ENCODE measurements at regions not wholly inside any gene's neighbourhood (a gene's known extent, or its start where the extent isn't known, plus 50 kb on each side); places are given as distances from the start of the nearest gene placed in this dataset.
"Not testable (repeated sequence)": the region's sequence is repeated elsewhere in the genome, so short reads cannot be mapped to it uniquely, and the experiment has no call there.

DNA sequence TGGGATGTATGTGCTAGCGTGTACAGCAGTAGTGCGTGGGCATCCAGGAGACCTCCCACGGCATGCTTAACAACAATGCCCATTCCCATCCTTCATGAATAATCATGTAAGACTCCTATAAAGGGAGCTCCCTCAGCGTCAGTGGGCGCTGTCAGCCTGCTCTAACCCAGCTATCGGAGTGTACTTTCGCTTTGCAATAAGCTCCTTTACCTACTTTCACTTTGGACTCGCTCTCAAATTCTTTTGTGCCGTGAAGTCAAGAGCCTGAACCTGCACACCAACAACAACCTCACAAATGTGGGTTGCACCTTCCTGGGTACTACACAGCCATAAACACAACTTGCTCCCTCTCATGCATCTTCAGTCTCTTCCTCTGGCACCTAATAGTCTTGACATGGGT lies 114.8 kb upstream of the PAXBP1 start:
- no peak for DNase-seq

DNA sequence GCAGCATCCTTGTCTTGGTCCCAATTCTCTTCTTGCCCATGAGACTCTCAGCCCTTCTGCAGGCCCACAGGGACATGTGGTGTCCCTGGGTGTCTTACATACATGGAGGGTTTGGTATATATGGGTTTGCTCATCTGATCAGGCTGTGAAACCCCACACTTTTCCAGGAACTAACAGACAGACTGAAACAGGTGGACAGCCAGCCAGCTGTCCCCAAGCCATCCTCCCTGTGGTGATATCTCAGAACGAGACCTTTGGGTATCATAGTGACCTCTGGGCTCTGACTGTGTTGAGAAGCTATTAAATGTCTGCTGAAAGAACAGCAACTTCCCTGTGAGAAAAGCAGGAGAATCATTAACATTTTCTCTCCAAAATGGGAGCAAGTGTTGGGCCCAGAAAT lies 115.5 kb upstream of the PAXBP1 start:
- DNase-seq = no peak

DNA sequence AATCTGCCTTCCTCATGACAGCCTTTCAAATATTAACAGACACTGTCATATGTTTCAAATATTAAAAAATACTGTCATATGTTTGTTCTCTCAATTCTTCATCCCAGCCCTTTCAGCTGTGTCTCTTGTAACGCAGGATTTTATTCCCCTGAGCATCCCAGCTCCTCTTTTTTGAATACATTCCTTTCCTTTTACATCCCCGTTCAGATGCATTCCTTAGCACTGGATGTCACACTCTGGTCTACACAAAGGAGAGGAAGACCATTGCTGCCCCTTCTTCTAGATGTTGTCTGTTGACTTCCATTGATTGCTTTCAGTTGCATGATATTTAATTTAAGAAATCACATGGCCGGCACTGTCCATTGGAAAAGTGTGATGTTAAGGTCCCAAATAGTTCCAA lies 117.4 kb upstream of the PAXBP1 start:
- no peak for DNase-seq

DNA sequence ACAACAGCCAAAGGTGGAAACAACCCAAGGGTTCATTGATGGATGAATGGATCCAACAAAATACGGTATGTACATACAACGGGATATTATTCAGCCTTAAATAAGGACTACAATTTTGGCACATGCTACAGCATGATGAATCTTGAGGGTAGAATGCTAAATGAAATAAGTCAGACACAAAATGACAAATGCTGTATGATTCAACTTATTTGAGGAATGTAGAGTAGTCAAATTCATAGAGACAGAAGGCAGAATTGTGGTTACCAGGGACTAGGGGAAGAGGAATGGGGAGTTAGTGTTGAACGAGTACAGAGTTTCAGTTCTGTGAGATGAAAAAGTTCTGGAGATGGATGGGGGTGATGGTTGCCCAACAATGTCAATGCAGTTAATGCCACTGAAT lies 118.0 kb upstream of the PAXBP1 start:
- no peak for DNase-seq

DNA sequence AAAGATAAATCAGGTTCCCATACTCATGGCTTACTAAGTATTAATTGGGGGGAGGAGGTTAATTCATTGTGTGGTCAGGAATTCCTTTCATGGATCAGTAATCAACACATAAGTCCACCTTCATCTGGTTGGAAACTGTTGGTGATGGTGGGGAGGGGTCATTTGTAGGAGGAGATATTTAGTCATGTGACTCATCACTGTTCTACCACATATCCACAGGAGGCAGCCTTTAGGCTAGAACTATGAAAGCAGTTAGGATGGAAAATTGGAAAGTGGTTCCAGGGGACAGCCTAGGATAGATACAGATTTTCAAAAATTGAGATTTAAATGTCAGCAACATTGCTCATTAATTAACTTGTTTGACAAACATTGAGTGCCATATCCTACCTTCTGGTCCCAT lies 122.8 kb upstream of the PAXBP1 start:
- no peak for DNase-seq

DNA sequence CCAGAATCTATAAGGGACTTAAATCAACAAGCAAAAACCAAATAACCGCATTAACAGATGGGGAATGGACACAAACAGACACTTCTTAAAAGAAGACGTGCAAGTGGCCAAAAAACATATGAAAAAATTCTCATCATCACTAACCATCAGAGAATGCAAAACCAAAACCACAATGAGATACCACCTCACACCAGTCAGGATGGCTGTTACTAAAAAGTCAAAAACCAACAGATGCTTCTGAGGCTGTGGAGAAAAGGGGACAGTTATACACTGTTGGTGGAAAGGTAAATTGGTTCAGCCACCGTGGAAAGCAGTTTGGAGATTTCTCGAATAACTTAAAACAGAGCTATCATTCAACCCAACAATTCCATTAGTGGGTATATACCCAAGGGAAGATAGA lies 124.9 kb upstream of the OLIG2 start:
- DNase-seq = no peak

DNA sequence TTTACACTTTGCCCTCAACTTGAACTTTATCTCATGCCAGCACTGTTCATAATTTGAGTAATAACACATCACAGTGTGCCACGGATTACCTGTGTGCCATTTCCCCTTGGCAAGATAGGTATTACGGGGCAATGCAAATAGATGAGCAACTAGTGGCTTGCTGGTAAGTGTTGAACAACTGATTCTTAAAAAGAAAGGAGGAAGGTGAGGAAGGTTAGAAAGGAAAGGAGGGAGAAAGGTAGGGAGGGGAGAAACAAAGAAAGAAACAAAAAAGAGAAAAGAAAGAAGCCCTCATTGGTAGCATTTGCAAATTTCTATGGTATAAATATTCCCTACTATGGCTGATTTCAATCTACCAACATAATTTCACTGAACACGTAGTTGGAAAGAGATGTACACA lies 118.2 kb upstream of the OLIG2 start:
- DNase-seq = no peak

DNA sequence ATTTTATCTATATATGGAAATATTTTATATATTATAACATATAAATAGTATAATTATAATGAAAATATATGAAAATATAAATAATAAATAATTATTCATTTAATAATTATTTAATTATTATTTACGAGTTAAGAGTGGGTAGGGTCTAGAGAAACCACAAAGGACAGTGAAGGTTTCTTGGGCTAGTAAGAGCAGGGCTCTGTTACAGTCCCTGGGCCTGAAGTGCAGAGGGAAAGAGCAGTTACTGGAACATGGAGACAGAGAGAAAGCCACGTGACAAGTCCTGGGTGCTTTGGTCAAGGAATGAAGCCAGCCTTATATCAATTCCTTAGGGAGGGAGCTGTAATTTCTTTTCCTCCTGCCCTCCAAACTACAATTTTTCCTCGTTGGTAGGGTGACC lies 117.2 kb upstream of the OLIG2 start:
- DNase-seq = no peak

DNA sequence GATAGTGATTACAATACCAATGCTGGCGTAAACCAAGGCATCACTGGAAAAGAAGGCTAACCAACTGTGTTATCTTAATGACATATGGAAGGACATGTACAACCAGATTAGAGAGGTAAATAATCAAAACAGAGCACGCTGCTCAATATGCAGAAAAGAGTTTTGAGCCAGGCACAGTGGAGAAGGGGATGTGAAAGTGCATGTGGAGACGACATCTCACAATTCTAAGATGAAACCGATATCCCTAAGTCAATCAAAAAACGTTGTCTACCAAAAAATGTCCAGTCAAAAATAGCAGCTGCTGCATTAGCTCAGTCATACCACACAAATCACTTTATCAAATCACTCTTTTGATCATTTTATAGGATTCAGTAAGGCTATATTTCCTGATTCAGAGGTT lies 116.3 kb upstream of the OLIG2 start:
- DNase-seq = no peak

DNA sequence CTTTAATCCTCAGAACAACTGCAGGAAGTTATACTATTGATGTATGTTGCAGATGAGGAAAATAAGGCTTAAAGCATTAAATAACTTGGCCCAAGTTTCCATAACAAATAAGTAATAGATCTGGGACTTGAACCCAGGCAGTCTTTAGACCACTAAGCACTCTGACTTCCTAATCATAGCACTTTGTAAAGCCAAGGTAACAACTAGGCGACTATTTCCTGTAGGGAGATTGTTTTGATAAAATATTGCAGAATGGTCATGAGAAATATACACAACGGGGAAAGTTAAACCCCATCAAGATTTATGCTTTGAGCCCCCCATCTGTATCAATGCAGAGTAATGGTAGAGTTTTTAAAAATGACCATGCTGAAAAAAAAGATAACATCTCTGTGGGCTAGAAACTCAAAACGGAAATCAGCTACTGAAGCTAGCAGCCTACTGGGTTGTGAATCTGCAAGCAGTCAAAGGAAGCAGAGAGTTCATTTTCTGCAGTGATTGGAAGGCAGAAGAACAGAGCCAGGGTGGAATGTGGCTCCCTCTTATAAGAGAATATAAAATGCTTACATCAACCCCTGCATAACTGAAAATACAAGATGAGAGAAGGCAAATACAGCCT lies 111.2 kb upstream of the OLIG2 start:
- DNase-seq = no peak

DNA sequence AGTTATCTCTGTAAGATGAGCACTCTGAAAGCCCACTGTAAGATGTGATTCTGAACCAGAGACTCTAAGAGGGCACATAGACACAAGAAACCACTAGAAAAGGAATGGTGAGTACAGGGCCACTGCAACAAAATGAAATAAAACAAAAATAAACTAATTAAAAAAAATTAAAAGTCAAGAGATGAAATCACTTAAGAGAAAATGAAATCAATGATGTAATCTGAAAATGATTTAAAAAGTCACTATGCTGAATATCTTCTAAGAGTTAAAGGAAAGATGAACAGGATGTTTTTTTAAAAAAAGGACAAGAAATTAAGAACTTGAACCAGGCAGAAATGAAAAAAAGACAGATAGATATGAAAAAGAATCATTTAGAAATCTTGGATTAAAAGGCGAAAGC lies 110.6 kb upstream of the OLIG2 start:
- no peak for DNase-seq

DNA sequence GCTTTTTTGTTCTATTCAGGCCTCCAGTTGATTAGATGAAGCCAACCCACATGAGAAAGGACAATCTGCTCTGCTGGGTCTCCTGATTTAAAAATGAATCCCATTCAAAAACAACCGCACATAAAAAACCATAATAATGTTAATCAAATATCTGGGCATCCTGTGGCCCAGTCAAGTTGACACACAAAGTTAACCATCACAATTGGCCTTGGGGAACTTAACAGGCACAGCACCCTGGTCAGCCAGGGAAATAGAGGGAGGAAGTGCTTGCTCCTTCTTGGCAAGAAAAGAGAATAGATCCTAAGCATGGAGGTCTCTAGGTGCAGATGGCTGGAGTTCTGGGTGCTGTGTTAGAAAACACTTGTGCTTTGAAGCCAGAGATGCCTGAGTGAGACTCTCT lies 109.6 kb upstream of the OLIG2 start:
- no peak for DNase-seq

DNA sequence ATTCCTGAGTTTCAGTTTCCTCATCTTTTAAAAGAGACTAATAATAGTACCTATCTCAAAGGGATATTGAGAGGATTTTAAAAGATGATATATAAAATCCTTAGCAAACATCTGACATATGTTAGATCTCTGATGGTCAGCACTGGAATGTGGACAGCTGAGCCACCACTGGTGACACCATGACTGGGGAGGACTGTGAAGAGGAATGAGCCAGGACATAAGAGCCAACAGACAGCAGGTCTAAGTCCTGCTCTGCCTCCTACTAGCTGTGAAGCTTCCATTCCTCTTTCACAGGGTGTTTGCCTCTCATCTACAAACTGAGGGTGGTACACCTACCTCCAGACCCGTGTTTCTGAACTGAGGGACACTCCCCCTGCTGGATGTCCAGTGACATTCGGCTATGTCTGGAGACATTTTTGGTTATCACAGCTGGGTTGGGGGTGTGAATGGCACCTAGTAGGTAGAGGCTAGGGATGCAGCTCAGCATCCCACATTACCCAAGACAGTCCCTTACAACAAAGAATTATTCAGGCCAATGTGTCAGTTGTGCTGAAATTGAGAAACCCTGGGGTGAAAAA lies 109.1 kb upstream of the OLIG2 start:
- peak; percentile 10 for DNase-seq

DNA sequence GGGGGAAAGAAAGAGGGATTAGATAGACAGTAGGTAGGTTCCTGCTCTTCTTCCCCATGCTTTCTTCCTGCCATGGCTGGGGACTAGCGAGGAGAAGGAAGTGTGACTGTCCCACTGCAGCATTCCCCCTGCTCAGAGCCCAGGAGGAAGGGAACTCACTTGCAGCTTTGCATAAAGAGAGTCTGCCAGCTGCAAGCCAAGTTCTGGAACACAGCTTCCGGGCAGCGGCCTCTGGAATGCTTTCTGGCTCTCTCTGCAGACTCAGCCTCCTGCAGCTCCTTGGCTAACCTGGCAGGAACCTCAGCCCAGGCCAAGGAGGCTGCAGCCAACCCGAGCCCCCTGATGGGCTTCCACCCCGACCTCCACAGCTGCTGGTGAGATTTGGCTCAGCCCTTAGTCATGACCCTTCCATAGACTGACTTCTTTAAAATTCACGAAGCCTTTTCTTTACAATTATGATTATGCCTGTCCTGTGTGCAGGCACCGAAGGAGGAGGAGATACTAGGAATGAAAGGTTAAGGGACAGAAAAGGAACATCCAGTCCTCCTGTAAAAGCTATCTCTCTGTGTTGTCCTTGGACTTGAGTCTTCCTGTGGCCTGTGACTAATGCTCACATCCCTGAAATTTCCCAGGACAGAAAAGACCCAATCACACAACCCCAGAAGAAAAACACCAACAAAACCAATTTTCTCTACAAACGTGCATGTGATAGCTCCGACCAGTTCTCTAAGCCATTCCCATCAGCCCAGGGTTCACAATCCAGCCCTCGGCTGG lies 108.2 kb upstream of the OLIG2 start:
- DNase-seq = no peak

DNA sequence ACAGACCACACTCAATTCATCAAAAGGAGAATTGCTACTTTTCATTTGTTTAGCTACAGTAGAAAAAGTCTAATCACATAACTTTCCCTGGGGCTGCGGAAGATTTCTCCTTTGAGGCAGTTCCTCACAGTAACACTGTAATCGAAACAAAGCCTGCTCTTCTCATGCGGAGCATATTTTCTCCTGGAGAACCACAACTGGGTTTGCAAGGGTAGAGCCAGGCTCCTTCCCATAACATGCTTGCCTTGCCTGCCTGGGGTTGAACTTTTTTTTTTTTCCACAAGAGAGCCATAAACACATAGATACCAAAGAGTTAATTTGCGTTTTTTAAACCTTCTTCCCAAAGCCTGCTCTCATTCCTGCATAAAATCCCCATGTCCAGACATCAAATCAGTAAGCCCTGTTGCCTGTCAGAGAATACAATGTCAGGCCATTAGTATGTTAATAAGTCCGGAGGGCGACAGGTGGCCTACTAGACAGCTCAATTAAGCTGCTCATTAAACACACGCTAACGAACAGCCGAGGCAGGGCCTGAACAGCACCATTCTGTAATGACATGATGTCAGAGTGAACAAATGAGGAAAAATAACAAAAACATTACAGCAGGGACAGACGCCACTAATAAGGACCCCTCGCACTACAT lies 107.1 kb upstream of the OLIG2 start:
- no peak for DNase-seq

DNA sequence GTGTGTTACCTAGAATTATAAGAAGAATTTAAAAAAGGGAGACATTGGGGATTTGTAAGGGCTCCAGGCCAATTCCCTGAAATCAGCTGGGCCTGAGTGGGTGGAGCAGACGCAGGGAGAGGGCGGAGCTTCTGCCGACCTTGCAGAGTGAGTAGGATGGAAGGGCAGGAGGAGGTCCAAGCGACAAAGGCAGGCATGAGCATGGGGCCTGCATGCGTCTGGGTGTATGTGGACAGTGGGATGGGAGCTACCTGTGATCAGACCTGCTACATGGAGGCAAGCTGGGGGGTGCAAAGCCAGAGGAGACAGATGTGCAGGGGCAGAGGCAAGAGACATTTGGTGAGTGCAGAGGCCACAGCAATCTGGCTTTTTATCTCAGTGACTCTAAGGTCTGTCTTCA lies 105.3 kb upstream of the OLIG2 start:
- DNase-seq = no peak

DNA sequence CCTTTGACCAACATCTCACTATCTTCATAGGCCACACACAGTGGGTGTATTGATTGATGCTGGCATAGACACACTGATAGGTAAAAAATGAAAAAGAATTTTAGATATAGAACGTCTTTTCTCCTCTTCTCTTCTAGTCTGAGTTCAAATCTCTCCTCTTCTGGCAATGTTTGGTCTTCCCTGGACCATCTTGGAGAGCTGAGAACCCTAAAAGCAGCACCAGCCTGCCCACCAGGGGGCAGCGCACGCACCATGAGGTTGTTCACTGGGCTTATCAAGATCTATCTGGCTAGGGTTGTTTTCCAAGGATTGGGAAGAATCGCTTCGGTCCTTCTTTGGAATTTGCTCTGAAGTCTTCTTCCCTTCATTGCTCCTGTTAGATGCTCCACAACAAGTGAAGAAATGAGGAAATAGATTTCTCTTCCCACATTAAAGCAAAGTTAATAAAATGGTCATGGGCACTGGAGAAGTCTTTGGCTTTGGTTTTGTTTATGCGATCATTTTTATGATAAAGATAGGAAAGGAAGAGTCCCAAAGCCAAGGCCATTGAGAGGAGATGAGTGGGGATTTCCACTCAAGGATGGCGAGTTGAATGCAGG lies 104.0 kb upstream of the OLIG2 start:
- DNase-seq = peak; percentile 38

DNA sequence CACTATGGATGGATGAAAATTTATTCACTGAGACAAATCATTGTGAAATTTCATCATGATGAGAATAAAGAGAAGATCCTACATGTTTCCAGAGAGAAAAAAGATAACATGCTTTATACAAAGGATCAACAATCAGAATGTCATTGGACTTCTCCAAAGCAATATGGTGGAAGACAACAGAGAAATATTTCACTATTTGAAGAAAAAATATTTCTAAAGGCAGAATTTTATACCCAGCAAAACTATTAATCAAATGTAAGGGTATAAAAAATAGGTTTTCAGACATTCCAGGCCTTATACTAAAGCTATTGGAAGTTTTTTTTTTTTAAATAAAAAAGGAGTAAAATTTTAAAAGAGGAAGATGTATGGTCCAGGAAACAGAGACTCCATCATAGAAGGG lies 100.6 kb upstream of the OLIG2 start:
- no peak for DNase-seq

DNA sequence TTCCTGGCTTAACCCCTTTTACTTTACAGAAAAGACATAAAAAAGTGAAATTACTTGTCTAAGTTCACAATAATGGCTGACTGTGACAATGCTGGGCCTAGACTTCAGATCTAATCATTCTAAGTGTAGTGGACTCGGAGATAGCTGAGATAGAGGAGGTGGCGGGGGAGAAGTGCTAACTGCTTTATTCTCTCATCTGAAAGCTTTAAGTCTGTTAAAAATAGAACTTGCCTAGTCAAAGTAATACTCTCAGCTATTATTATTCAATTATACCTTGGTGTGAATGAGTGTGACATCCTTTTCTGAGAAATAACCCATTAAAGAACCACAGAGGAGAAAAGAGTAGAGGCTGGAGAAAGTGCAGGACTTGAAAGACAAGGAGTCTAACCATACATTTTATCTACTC lies 96.1 kb upstream of the OLIG2 start:
- no peak for DNase-seq

DNA sequence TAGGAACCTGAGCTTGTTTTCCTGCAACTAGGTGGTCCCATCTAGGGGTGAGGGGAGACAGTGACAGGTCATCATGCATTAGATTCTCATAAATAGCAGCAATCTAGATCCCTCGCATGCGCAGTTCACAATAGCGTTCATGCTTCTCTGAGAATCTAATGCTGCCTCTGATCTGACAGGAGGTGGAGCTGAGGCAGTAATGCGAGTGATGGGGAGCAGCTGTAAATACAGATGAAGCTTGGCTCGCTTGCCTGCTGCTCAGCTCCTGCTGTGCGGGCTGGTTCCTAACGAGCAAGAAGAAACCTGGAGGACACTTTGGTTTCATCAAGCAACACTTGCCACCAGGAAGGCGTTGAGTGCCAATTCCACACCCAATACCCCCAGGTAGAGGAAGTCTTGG lies 95.1 kb upstream of the OLIG2 start:
- DNase-seq = no peak

DNA sequence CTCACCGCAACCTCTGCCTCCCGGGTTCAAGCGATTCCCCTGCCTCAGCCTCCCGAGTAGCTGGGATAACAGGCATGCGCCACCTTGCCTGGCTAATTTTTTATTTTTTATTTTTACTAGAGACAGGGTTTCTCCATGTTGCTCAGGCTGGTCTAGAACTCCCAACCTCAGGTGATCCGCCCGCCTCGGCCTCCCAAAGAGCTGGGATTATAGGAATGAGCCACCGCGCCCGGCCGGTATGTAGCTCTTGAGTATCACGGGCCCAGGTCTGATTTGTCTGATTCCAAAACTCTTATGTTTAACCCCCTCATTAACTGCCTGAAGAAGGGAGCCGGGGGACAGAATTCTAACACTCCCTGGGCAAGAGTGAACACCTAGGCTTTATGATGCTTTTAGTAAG lies 91.7 kb upstream of the OLIG2 start:
- DNase-seq = not testable (repeated sequence)

DNA sequence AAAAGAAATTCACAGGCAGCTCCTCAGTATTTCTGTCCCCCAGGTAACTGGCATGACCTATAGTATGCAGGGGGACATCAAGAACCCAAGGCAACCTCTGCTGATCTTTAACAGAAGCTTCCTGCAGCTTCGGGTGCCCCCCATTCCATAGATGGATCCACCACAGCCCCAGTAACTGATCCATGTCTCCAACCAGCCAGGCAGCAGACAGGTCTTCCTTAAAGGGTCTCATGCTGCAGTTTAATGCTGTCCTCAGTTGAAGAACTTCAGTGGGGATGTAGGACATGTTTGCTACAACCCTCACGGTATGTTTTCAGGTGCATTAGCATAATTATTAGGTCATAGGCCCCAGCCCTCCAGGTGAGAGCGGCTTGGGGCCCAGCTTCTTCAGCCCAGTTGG lies 90.9 kb upstream of the OLIG2 start:
- no peak for DNase-seq

DNA sequence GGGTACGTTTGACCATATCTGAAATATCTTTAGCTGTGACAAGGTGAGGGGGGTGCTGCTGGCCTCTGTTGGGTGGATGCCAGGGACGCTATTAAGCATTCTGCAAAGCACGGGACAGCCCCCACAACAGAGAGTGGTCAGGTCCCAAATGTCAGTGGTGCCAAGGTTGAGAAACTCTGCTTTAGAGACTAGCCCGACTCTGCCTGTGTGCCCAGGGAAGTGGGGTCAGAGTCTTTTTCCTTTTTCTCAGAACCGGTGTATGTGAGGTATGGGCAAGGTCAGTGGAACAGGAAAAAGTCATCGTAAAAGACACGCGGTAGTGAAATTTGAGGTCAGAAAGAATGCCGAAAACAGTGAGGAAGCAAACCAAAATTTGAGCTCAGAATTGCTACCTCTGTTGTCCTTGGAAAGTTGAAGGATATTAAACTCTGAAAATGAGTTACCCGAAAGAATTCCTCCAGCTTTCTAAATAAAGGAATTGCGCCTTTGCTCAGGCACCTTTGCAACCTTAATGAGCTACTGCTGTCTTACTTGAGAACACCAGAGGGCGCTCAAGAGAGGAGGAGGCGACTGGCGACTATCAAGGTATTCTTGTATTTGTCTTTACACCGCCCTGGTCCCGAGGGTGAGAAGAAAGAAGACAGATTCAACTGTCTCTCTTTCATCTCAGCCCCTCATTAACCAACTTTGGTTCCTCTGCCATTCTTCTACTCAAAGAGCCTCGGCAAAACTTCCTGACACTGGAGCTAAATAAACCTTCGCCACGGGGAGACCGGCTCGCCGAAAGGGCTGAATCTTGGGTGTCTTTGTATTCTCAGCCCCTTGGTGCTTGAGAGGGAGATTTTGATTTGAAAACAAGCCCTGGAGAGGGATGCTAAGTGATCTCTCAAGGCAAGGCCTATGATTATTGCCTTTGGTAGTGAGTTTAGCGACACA lies 85.4 kb upstream of the OLIG2 start:
- DNase-seq = peak; percentile 15
